ENCODE measurements at regions not wholly inside any gene's neighbourhood (a gene's known extent, or its start where the extent isn't known, plus 50 kb on each side); places are given as distances from the start of the nearest gene placed in this dataset.
A peak's percentile ranks its signal among the peaks of the same experiment; 100 is the strongest.
"Not testable (repeated sequence)": the region's sequence is repeated elsewhere in the genome, so short reads cannot be mapped to it uniquely, and the experiment has no call there.

DNA sequence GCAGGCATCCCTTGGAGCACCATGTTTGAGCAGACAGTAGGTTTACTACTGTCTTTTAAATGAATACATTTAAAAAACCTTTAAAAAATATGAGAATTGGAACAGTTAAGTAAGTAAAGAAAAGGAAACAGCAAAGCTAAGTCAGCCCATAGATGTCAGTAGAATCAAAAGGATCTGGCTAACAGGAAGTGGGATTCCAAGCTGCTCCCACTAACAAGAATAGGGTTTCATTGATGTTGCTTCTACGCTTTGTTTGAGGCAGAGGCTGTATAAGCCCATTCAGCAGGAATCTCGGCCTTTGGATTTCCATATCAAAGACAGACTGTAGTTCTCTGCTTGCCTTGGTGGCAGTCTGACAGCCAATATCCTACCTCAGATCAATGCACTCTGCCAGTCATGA is 122.9 kb upstream of the ELAC2 start:
- DNase-seq (ENCODE audit: low read depth) = no peak

DNA sequence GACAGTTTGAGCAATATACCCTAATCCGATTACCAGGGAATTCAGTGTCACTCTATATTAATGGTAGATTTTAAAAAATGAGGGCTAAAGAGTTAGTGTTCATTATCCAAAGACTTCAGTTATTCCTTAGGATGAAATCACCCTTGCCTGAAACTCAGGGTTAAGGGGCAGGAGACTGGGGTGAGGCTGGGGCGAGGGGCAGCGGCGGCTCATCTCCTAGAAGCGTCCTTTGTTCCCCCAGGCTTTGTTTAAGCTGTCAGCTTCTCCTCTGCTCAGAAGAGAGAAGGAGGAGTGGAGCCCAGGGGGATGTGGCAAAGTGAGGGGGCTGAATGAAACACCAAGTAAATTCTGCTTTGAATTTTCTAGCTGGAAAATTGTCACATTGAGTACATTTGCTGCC is 117.7 kb upstream of the ELAC2 start:
- DNase-seq (ENCODE audit: low read depth) = no peak

DNA sequence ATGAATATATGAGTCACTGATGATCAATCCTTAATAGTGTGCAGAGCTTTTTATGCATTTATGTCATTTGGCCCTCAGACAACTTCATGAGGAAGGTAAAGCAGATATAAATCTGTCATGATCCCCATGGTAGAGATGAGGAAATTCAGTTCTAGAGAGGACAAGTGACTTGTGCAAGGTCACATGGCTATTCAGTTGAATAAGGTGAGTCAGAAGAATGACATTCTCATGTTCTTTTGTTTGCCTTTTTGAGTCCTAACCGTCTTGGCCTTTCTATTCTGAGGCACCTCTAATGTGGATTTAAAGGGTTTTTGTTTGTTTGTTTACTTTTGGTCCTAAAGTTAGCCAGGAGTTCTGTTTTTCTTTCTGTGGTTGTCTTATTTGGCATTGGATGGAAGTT is 116.2 kb upstream of the ELAC2 start:
- no peak for DNase-seq (ENCODE audit: low read depth)

DNA sequence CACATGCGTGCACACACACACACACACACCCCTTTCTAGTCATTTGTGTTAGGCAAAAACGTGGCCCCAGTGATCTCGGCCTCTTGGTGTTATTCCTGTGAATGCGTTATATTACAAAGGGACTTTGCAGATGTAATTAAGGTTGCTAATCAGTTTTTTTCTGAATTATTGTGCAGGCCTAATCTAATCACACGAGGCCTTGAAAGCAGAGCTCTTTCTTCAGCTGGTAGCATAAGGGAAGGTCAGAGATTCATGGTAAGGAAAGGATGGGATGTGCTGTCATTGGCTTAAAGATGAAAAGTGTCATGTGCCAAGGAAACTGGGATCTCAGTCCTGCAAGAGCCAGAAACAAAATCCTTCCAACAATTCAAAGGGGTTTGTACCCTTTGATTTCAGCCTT is 113.4 kb upstream of the ELAC2 start:
- DNase-seq (ENCODE audit: low read depth) = no peak

DNA sequence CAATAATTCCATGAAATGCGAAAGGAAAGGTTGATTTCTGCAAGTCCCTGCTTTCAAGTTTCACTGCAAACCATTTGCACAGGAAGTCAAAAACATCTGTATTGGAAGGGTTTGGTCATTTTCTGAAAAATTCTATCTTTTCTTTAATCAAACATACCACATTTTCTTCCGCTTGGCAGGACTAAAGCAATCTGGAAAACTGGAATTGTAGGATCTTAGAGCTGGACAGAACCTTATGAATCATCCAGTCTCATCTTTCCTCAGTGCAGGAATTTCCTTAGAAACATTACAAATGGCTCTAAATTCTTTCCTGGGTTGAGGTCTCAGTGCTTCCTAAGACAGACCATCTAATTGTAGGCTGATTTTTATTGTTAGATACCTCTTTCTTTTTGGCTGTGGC is 111.5 kb upstream of the ELAC2 start:
- no peak for DNase-seq (ENCODE audit: low read depth)

DNA sequence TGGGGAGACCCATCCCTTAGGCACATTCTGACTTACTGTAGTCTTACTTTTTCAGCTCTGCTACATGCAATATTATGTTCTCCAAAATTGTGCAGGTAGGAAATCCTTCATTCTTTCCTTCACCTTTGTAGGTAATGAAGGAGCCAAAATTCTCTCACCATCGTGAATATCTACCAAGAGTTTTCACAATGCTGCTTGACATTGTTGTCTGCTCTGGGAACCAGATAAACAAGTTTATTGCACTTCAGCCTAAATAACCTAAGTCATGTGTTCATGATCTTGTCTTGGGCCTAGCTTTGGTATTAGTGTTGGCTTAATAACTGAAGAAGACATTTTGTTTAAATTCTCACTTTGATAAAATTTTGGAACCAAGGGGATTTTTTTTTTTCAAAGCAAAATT is 110.8 kb upstream of the ELAC2 start:
- no peak for DNase-seq (ENCODE audit: low read depth)

DNA sequence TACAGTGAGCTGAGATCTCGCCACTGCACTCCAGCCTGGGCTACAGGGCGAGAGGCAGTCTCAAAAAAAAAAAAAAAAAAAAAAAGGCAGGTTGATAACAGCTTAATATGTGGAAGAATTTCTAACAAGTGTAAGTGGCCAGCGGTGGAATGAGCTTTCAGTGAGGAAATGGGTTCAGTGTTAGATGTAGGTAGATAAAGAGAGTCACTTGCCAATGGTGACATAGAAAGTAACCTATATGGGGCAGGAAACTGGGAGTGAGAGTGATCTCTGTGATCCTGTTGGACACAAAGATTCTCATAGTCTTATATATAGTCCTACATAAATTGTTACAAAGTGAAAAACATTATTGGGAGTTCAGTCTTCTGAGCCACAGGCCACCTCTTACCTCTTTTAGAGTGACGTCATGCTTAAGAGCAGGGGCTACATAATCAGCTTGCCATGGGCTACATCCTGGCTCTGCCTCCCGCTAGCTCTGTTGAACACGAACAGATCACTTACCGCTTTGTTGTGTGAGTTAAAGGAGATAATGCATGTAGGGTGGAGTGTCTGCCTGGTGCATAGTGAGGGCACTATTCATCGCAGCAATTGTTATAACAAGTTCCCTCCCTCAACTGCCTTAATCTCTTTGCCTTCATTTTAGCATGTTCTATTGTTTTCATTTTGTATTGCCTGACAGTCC is 110.2 kb upstream of the ELAC2 start:
- no peak for DNase-seq (ENCODE audit: low read depth)

DNA sequence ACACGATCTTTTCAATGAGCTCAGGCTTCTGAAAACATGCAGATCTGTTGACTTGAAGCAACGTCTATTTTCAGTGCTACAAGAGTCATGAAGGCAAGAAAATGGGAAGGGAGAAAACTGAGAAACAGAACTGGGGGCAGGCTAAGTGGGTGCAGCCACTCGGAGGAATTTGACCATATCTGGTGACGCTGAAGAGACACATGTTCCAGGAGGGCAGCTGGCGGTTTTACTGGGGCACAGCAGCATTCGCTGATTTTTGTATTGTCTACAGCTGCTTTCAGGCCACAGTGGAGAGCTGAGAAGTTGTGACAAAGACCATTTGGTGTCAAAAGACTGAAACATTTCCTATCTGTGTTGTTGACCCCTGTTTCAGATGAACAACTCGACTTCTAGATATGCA is 103.0 kb upstream of the ELAC2 start:
- no peak for DNase-seq (ENCODE audit: low read depth)

DNA sequence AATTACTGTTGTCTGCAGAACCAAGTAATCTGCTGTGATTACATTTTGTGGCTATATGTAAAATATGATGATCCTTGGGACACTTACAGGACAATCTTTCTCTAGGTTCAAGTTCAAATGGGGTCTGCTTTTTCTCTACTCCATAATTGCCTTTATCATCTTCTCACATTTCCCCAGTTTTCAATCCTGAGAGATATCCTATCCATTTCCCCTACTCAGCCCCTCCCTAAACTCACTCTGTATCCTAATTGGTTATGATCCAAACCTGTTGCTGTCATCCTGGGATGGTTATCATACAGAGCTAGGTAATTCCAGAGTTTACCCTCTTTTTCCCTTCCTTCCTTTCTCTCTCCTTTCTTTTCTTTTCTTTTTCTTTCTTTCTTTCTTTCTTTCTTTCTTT is 100.5 kb upstream of the ELAC2 start:
- DNase-seq (ENCODE audit: low read depth) = no peak

DNA sequence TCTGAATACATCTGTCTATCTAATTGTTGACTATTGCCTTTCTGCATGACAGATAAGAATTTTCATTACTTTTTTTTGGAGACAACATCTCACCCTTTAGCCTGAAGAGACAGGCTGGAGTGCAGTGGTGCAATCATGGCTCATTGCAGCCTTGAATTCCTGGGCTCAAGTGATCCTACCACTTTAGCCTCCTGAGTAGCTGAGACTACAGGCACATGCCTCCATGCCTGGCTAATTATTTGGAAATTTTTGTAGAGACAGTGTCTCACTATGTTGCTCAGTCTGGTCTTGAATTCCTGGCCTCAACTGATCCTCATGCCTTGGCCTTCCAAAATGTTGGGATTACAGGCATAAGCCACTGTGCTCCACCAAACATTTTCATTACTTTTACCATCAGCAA is 99.8 kb upstream of the ELAC2 start:
- DNase-seq (ENCODE audit: low read depth) = no peak

DNA sequence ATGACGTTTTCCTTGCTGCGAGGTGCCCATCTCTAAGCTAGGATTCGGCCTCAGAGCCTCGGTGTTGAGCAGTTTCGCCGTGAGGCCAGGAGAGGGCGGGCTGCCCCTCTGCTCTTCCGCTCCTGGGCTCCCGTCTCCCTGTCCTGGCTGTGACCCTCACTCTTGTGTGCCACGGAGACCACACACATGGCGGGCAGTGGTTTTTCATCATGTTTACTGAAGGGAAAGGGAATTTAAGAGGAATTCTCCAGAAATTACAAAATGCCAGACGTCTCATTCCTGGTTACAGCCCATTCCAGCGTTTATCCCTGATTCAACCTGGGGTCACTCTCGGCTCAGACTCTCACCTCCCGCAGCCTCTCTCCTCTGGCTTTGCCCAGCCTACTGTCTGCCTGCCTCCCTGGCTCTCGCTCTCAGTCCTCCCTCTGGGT is 96.8 kb upstream of the ELAC2 start:
- DNase-seq (ENCODE audit: low read depth) = peak; percentile 10

DNA sequence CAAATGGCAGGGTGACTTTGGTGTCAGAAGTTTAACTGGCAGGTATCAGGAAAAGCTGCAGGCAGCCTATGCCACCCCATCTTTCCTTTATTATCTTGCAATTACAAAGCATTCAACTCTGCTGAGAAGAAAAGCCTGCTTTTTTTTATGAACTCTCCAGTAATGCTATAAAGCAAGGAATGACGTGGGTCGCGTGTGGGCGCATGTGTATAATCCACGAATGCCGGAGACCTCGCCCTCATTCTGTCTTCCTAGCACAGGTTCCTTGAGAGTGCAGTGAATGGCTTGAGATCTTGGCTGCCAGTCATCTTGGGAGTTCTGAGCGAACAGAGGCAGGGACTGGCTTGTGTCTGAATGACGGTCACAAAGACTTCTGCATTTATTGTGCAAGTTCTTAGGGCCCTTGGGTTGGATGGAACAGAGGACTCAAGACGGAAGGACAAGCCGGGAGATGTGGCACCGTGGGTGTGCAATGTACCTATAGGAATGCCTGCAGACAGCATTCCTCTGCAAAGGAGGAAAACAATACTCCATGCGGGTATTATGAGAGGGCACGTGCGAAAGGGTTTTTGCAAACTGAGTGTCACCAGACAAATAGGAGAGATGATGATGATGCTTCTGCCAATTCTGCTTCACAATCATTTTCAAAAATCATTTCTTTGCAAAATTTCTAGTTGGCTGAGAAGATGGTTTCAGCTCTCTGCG is 96.1 kb upstream of the ELAC2 start:
- no peak for DNase-seq (ENCODE audit: low read depth)

DNA sequence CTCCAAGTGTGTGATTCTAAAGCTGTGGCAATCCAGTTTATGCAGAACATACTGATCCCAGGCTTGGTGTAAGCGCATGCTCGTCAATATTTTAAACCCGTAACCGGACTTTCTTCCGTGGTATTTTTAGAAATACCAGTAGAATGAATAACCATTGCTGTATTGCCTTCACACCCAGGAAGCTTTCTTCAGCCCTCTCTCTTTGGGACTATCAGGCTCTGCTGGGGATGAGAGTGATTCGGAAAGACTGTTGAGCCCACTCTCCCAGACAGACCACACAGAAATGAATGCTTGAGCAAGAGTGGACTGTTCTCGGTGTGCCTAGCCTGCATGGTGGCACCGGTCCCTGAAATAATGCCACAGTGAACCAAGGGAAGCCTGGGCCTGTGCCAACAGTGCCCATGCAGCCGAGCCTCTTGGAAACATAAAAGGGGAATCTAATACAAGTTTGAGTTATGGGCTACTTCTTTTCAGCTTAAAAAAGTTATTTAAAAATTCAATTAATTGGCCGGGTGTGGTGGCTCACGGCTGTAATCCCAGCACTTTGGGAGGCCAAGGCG is 89.9 kb upstream of the ELAC2 start:
- no peak for DNase-seq (ENCODE audit: low read depth)

DNA sequence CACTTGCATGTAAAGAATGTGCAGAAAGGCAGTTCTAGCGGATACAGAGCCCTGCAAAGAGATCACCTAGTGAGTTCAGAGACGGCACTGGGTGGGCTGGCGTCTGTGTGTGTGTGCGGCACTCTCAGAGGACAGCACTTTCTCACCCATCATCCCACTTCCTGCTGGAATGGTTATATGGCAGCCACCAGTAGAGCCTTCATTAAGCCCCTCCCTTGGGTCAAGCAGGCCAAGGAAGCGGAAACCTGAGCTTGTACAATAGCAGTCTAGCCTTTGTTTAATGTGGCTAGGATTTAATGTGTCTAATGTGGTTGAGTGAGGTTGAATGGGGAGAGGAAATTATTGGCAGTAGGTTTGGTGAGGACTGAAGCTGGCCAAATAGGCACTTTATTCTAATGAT is 88.3 kb upstream of the ELAC2 start:
- DNase-seq (ENCODE audit: low read depth) = no peak

DNA sequence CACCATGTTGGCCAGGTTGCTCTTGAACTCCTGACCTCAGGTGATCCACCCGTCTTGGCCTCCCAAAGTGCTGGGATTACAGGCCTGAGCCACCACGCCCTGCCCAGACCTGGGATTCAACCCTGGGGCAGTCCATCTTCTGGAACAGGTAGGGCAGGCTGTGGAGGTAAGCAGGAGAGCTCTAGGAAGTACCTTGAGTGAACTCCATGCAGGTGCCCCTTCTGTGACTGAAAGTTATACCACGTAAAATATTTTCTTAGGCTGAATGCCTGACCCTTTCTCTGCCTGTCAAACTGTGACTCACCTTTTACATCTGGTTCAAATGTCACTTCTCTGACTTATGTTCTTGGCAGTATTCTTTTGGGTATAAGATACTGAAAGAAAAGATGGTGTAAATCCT is 86.7 kb upstream of the ELAC2 start:
- no peak for DNase-seq (ENCODE audit: low read depth)

DNA sequence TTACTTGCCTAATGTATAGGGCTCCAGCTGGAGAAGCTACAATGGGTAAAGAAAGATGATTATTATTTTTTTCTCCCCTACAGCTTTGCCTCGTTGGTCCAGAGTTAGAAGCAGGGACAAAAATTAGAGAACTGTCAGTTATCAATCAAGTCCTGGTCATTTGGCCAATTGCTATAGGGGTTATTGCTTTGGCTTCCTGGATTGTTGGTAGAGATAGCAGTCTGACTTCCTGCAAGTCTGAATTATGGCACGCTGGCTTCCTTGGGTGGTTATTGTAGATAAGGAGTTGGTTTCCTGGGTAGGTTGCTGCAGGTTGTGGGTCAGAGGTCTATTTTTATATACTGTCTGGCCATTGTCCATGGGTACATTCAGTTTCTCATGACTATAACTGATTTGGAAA is 84.7 kb upstream of the ELAC2 start:
- DNase-seq (ENCODE audit: low read depth) = no peak

DNA sequence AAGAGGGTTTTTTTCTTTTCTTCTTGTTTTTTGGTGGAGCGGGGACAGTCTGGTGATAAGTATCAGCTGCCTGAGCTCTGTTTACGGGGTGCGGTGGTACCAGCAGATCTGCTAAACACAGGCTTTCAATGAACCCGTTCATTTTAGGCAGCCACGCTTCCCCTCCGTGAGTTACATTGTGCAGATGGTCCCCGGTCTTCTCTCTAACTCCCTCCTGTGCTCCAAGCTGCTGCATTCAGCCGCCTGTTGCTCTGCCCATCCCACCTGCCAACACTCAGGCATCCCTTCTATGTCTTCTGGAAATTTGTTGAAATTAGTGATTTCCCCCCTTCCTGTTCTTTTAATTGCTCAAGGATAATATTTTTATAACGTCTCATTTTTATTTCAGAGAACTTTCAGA is 82.1 kb upstream of the ELAC2 start:
- no peak for DNase-seq (ENCODE audit: low read depth)

DNA sequence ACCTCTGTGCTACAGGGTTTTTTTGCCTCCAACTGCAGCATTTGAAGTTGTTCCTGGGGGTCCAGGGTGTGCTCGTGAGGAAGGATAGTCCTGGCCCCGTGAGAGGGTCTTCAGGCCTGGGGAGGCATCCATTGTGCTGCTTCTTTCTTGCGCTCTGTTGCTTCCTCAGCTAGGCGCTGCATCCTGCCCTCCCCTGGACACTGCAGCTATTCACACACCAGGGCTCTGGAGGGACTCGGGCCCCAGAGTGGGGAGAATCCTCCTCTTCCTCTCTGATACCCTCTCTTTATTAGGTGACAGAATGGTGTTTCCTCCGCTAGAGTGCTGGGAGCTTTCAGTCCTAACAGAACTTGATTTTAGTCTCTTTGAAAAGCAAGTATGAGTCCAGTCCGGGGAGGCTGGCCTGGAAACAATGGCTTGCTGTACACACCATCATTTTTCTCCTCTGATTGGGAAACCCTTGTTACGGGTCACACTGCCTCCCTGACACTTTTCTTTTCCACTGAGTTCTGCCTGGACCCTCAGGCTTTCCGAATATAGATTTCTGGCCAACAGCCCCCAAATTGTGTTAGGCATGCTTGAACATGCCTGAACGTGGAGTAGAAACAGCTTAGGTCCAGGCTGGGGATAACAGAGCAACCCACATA is 81.4 kb upstream of the ELAC2 start:
- no peak for DNase-seq (ENCODE audit: low read depth)

DNA sequence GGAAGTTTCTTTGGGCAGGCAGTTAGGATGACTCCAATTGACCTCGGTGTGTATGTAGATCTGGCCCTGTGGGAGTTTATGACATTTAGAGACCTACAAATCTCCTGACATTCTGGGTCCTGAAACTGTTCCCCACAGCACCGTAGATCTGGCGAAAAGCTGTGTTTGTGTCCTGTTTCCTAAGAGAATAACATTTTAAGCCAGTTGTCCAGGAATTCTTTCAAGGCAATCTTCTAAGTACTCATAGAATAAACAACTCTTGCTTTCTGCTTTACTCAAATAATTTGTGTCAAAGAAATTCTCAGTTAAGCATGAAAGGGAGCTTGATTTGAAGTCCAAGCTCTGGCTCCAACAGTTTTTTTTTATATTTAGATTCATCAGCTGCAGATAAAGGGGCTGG is 78.5 kb upstream of the ELAC2 start:
- DNase-seq (ENCODE audit: low read depth) = no peak

DNA sequence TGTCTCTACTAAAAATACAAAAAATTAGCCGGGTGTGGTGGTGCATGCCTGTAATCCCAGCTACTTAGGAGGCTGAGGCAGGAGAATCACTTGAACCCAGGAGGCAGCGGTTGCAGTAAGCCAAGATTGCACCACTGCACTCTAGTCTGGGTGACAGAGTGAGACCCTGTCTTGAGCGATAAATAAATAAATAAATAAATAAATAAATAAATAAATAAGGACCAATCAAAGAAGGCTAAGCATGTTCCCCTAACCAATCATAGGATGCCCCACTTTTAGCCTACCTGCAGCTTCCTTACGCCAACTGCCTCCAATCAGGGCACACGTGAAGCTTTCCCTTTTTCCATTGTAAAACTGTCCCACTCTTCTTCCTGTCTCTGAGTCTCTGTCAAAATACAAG is 74.2 kb upstream of the ELAC2 start:
- not testable (repeated sequence) for DNase-seq (ENCODE audit: low read depth)

DNA sequence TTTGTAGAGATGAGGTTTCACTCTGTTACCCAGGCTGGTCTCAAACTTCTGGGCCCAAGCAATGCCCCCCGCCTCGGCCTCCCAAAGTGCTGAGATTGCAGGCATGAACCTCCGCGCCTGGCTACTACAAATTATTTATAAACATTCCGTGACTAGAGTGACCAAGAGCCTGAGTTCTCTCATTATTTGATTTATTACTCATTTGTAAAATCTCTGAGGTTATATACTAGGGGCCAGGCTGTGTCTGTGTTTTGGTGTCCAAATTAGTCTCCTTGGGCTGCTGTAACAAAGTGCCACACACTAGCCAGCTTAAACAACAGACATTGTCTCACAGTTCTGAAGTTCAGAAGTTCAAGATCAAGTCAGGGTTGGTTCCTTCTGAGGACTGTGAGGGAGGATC is 70.8 kb upstream of the ELAC2 start:
- no peak for DNase-seq (ENCODE audit: low read depth)

DNA sequence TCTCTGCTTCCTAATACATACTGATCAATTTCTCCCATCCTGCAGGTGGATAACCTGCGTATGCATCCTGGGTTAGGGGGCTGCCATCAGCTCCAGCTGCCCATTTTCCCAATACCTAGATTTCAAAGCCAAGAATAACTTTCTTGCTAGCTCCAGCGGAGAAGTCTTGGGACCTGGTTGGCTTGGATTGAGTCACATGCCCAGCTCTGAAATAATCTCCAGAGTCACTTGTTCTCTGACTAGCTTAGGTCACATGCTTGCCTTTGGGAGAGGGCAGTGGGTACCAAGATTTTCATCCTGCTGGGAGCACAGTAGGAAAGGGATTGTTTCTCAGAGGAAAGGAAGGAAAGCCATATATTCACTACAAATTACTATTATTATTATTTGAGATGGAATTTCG is 70.0 kb upstream of the ELAC2 start:
- DNase-seq (ENCODE audit: low read depth) = no peak

DNA sequence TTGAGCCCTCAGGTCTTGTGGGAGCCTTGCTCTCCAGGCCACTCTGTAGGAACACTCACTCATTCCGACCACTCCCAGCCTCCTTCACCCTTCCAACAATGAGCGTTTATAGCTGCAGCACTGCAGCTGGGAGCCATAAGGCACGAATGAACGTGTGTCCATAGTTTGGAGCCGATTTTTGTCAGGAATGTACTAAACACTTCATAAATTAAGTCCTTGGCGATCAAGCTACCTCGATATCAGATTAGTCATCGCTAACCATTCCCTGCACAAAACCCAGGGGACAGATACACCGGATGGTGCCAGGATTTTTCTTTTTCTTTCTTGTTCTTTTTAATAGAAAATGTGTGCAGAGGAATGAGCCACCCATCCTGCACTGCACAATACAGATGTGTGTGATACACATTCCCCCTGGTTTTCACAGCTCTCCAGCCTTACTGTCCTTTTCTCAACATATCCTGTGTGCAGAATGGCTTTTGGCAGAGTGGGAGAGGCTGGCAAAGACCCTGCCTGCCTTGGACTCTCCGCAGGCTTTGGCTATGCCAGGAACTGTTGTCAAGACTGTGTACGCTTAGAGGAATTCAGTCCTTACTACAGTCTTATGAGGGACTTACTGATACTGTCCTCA is 68.4 kb upstream of the ELAC2 start:
- peak; percentile 29 for DNase-seq (ENCODE audit: low read depth)

Measured in GM04503 (cell line).